ENCODE measurements at regions not wholly inside any gene's neighbourhood (a gene's known extent, or its start where the extent isn't known, plus 50 kb on each side); places are given as distances from the start of the nearest gene placed in this dataset.

DNA sequence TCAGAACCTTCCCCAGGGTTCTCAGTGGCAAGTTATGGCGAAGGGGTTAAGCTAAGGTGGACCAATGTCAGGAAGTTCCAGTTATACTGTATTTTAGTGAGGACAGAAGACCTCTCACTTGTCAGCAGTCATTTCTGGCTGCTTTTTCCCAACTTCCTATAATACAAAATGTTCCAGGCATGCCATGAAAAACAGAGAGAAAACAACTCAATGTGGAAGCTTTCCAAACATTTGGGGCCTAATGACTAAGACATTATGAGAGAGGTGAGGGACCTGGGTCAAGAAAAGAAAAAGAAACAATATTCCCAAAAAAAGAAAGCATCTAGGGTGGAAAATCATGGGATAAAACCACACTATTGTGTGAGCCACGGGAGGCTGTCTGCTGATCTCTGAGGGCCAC is 99.9 kb upstream of the MAP3K4 start:
- TF ChIP-seq CTCF (IDR thresholded peaks at IDR 0.05) (no peak), RFX5 (IDR thresholded peaks at IDR 0.05; ENCODE audit: low read length) (no peak), CHD2 (IDR thresholded peaks at IDR 0.05; ENCODE audit: low read length, partially characterized antibody) (no peak), POLR2AphosphoS5 (IDR thresholded peaks at IDR 0.05; ENCODE audit: low read depth, low read length) (no peak), RAD21 (IDR thresholded peaks at IDR 0.05; ENCODE audit: low read length) (no peak)
